GM21529 (cell line): ENCODE measurements at regions not wholly inside any gene's neighbourhood (a gene's known extent, or its start where the extent isn't known, plus 50 kb on each side); places are given as distances from the start of the nearest gene placed in this dataset.

ENCODE experiments used
- ATAC-seq: cut with Tn5 transposase; IDR thresholded peaks from one replicate; pipeline ENCODE4 v1.9.1; 2021; ENCODE audit not compliant: unreplicated experiment

- ATAC-seq = no peak
These were observed 74.9 kb upstream of the GAREM1 start for GRCh38 chr18:32545631-32546030.

GRCh38 chr18:32544088-32544487 is 73.4 kb upstream of the GAREM1 start:
- no peak for ATAC-seq

GRCh38 chr18:32542221-32542798 is 71.6 kb upstream of the GAREM1 start:
- ATAC-seq = no peak

GRCh38 chr18:32530947-32531651 is 60.4 kb upstream of the GAREM1 start:
- ATAC-seq = peak; percentile 95

- ATAC-seq = no peak
These were observed 59.2 kb upstream of the GAREM1 start for GRCh38 chr18:32529722-32530420.

GRCh38 chr18:32520771-32521170 is 50.1 kb upstream of the GAREM1 start:
- ATAC-seq = no peak
